PC-3 (cell line): ENCODE measurements at regions not wholly inside any gene's neighbourhood (a gene's known extent, or its start where the extent isn't known, plus 50 kb on each side); places are given as distances from the start of the nearest gene placed in this dataset.

ENCODE experiments used
- CTCF ChIP-seq: fragments of 300-600 bp; sonication (generic); conservative IDR thresholded peaks from 2 replicates; pipeline ENCODE4 v1.5.1; 2017; ENCODE audit warnings: antibody characterized with exemption, low read depth, mild to moderate bottlenecking, low read length
- EZH2 ChIP-seq: fragments of 300-600 bp; sonication (generic); IDR thresholded peaks from one replicate; pipeline ENCODE4 v1.6.1; 2017; ENCODE audit warnings: antibody characterized with exemption, mild to moderate bottlenecking, low read length; ENCODE audit not compliant: unreplicated experiment

DNA sequence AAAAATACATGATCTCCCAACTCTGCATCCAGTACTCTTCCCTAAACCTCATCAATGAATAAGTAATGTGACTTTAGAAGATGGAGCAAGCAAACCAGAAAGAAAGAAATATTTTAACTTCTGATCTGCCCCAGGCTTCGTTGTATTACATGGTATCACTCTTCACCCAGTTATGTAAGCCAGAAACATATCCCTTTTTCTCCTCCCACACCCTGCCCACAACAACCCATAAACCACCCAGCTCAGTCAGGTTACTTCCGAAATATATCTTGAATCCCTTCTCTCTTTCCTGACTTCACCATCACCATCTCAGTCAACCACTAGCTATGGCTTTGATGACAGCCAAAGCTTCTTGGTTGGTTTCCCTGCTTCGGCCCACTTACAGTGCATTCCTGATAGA is 295.8 kb upstream of the PARD3B start:
- TF ChIP-seq CTCF (no peak), EZH2 (no peak)
